H9 (cell line): ENCODE measurements at regions not wholly inside any gene's neighbourhood (a gene's known extent, or its start where the extent isn't known, plus 50 kb on each side); places are given as distances from the start of the nearest gene placed in this dataset.

Experiments used
- DNase-seq: peaks from one replicate; pipeline ENCODE4 v3.0.0-alpha.2; 2017
- H2AFZ ChIP-seq: one replicate; pipeline ENCODE4 v1.6.1; 2013; ENCODE audit warnings: mild to moderate bottlenecking, low read length, control low read depth, moderate library complexity
- H2AK5ac ChIP-seq: 2 replicates; pipeline ENCODE4 v1.6.1; 2013; ENCODE audit warnings: low read length, control low read depth, mixed read lengths; ENCODE audit not compliant: insufficient read length
- H2BK120ac ChIP-seq: one replicate; pipeline ENCODE4 v1.6.1; 2013; ENCODE audit warnings: low read depth, mild to moderate bottlenecking, low read length, control low read depth, inconsistent platforms; ENCODE audit not compliant: poor library complexity, severe bottlenecking
- H2BK12ac ChIP-seq: 2 replicates; pipeline ENCODE4 v1.6.1; 2013; ENCODE audit warnings: low read length, control low read depth, mixed read lengths, low read depth; ENCODE audit not compliant: insufficient read length
- H2BK15ac ChIP-seq: 2 replicates; pipeline ENCODE4 v1.6.1; 2013; ENCODE audit warnings: low read depth, low read length, control low read depth
- H2BK20ac ChIP-seq: one replicate; pipeline ENCODE4 v1.6.1; 2013; ENCODE audit warnings: low read depth, mild to moderate bottlenecking, low read length, control low read depth, inconsistent platforms; ENCODE audit not compliant: poor library complexity, severe bottlenecking
- H2BK5ac ChIP-seq: 2 replicates; pipeline ENCODE4 v1.6.1; 2013; ENCODE audit warnings: low read length, control low read depth, mixed read lengths; ENCODE audit not compliant: insufficient read length
- H3K14ac ChIP-seq: 2 replicates; pipeline ENCODE4 v1.6.1; 2013; ENCODE audit warnings: low read length, control low read depth; ENCODE audit not compliant: insufficient read depth
- H3K18ac ChIP-seq: 2 replicates; pipeline ENCODE4 v1.6.1; 2013; ENCODE audit warnings: low read depth, mild to moderate bottlenecking, mixed read lengths, low read length, control low read depth; ENCODE audit not compliant: insufficient read length
- H3K23ac ChIP-seq: 2 replicates; pipeline ENCODE4 v1.6.1; 2013; ENCODE audit warnings: low read length, control low read depth, mixed read lengths, low read depth; ENCODE audit not compliant: insufficient read length
- H3K23me2 ChIP-seq: 2 replicates; pipeline ENCODE4 v1.6.1; 2013; ENCODE audit warnings: low read depth, mild to moderate bottlenecking, mixed read lengths, low read length, control low read depth; ENCODE audit not compliant: insufficient read length, poor library complexity, severe bottlenecking
- H3K27ac ChIP-seq: 2 replicates; pipeline ENCODE4 v1.5.1; 2013; ENCODE audit warnings: low read length, control low read depth, mixed read lengths, low read depth; ENCODE audit not compliant: insufficient read length
- H3K27me3 ChIP-seq: 2 replicates; pipeline ENCODE4 v1.6.1; 2013; ENCODE audit warnings: low read length, control low read depth, inconsistent platforms; ENCODE audit not compliant: insufficient read depth
- H3K4ac ChIP-seq: 2 replicates; pipeline ENCODE4 v1.6.1; 2013; ENCODE audit warnings: low read depth, mild to moderate bottlenecking, control low read depth, inconsistent platforms, low read length, moderate library complexity
- H3K4me1 ChIP-seq: 2 replicates; pipeline ENCODE4 v1.6.1; 2013; ENCODE audit warnings: low read length, control low read depth, inconsistent platforms; ENCODE audit not compliant: insufficient read depth
- H3K4me2 ChIP-seq: 2 replicates; pipeline ENCODE4 v1.6.1; 2013; ENCODE audit warnings: low read length, control low read depth, mixed read lengths; ENCODE audit not compliant: insufficient read length, insufficient read depth
- H3K56ac ChIP-seq: 2 replicates; pipeline ENCODE4 v1.6.1; 2013; ENCODE audit warnings: low read depth, mild to moderate bottlenecking, mixed read lengths, low read length, control low read depth; ENCODE audit not compliant: insufficient read length
- H3K79me1 ChIP-seq: 2 replicates; pipeline ENCODE4 v1.6.1; 2013; ENCODE audit warnings: low read depth, mild to moderate bottlenecking, moderate library complexity, low read length, control low read depth, inconsistent platforms; ENCODE audit not compliant: insufficient read depth, poor library complexity, severe bottlenecking
- H3K79me2 ChIP-seq: 2 replicates; pipeline ENCODE4 v1.6.1; 2013; ENCODE audit warnings: low read length, control low read depth, inconsistent platforms; ENCODE audit not compliant: insufficient read depth
- H3K9ac ChIP-seq: 2 replicates; pipeline ENCODE4 v1.6.1; 2013; ENCODE audit warnings: low read length, control low read depth, mixed read lengths; ENCODE audit not compliant: insufficient read length; ENCODE audit errors: extremely low read depth
- H3K9me3 ChIP-seq: one replicate; pipeline ENCODE4 v1.6.1; 2013; ENCODE audit warnings: low read depth, low read length, inconsistent platforms; ENCODE audit not compliant: control insufficient read depth
- H3T11ph ChIP-seq: one replicate; pipeline ENCODE4 v1.6.1; 2013; ENCODE audit warnings: mild to moderate bottlenecking, low read length, control low read depth, inconsistent platforms
- H4K20me1 ChIP-seq: one replicate; pipeline ENCODE4 v1.6.1; 2013; ENCODE audit not compliant: control insufficient read depth, insufficient read length, insufficient read depth
- H4K5ac ChIP-seq: 2 replicates; pipeline ENCODE4 v1.6.1; 2013; ENCODE audit warnings: low read depth, mild to moderate bottlenecking, mixed read lengths, low read length, control low read depth; ENCODE audit not compliant: insufficient read length
- H4K8ac ChIP-seq: replicated peaks from 2 replicates; pipeline ENCODE4 v1.6.1; 2013; ENCODE audit warnings: low read length, control low read depth, mixed read lengths, low read depth; ENCODE audit not compliant: insufficient read length
- H4K91ac ChIP-seq: 2 replicates; pipeline ENCODE4 v1.6.1; 2013; ENCODE audit warnings: low read depth, mild to moderate bottlenecking, moderate library complexity, mixed read lengths, low read length, control low read depth; ENCODE audit not compliant: insufficient read length
- H3K27ac Mint-ChIP-seq, 3 experiments: 2 replicates in 2 of 3; 3 replicates in 1 of 3; pipeline ENCODE4 v1.8.0; 2020 to 2021; ENCODE audit warnings: mixed read lengths in 3 of 3, mild to moderate bottlenecking in 1 of 3, moderate library complexity in 1 of 3
- H3K27me3 Mint-ChIP-seq: 2 replicates; pipeline ENCODE4 v1.8.0; 2021; ENCODE audit warnings: low read depth, mild to moderate bottlenecking, moderate library complexity, mixed read lengths
- H3K36me3 Mint-ChIP-seq, 3 experiments: 2 replicates in 2 of 3; 3 replicates in 1 of 3; pipeline ENCODE4 v1.8.0; 2020 to 2021; ENCODE audit warnings: low read depth in 3 of 3, mixed read lengths in 3 of 3; ENCODE audit not compliant: insufficient read depth in 1 of 3
- H3K4me1 Mint-ChIP-seq, 2 experiments: 2 replicates each; pipeline ENCODE4 v1.8.0; 2020; ENCODE audit warnings: mixed read lengths in 2 of 2
- H3K4me3 Mint-ChIP-seq, 2 experiments: 2 replicates in 1 of 2; 3 replicates in 1 of 2; pipeline ENCODE4 v1.8.0; 2020 to 2021; ENCODE audit warnings: mild to moderate bottlenecking in 2 of 2, mixed read lengths in 2 of 2, moderate library complexity in 1 of 2
- H3K9me3 Mint-ChIP-seq, 2 experiments: 2 replicates in 1 of 2; 3 replicates in 1 of 2; pipeline ENCODE4 v1.8.0; 2020; ENCODE audit warnings: mild to moderate bottlenecking in 2 of 2, mixed read lengths in 2 of 2, moderate library complexity in 1 of 2
- CTCF ChIP-seq: fragments of 200-600 bp; sonication (generic); conservative IDR thresholded peaks from 3 replicates; pipeline ENCODE4 v1.8.0; 2021; ENCODE audit warnings: antibody characterized with exemption, mild to moderate bottlenecking
- WGBS: extraction: QIAGEN DNeasy Blood & Tissue Kit; methylation state at CpG from one replicate; pipeline ENCODE4 v1.1.7; 2013; ENCODE audit warnings: missing lambda C conversion rate, low lambda C conversion rate, mixed read lengths; ENCODE audit not compliant: insufficient read length; ENCODE audit errors: extremely low coverage; 5-methylcytosine and 5-hydroxymethylcytosine counted together

GRCh38 chr1:208979776-208980175 is 603.7 kb upstream of the CAMK1G start:
- Histone ChIP-seq H3K9ac (no peak overlapping the region), H2AFZ (no peak overlapping the region), H3K9me3 (no peaks in the 10 kb centered on the region), H3K23ac (no peak overlapping the region), H2BK12ac (no peak overlapping the region), H4K5ac (no peak overlapping the region), H2BK15ac (no peak overlapping the region), H3K27me3 (no peaks in the 10 kb centered on the region), H3K23me2 (no peaks in the 10 kb centered on the region), H3K4ac (no peak overlapping the region), H2BK20ac (no peak overlapping the region), H2BK120ac (no peak overlapping the region), H4K91ac (no peak overlapping the region), H3K56ac (no peak overlapping the region), H3K79me2 (no peaks in the 10 kb centered on the region), H3K14ac (no peak overlapping the region), H3K4me1 (no peaks in the 10 kb centered on the region), H4K8ac (no peak overlapping the region), H4K20me1 (no peaks in the 10 kb centered on the region), H3T11ph (no peak overlapping the region), H2AK5ac (no peak overlapping the region), H3K18ac (no peak overlapping the region), H2BK5ac (no peak overlapping the region), H3K27ac (no peak overlapping the region), H3K4me2 (no peak overlapping the region), H3K79me1 (no peaks in the 10 kb centered on the region)
- WGBS: no CpG with 5 or more reads among the region's 1 CpG
- no peak for DNase-seq
- Mint-ChIP-seq H3K4me1 (peaks cover 6 to 9% of the 10 kb centered on the region in 2 experiments), H3K27me3 (peaks cover 2% of the 10 kb centered on the region; the same call in 1 of the 2 replicates), H3K4me3 (no peak overlapping the region), H3K27ac (no peak overlapping the region), H3K9me3 (no peaks in the 10 kb centered on the region; a peak in 1 of 5 replicates), H3K36me3 (no peaks in the 10 kb centered on the region; a peak in 1 of 7 replicates)
- no peak for TF ChIP-seq CTCF
